NOMO-1 treated with DMSO at 0.1 percent for 48 hours (cell line): ENCODE measurements at regions not wholly inside any gene's neighbourhood (a gene's known extent, or its start where the extent isn't known, plus 50 kb on each side); places are given as distances from the start of the nearest gene placed in this dataset.
A peak's percentile ranks its signal among the peaks of the same experiment; 100 is the strongest.
"Not testable (repeated sequence)": the region's sequence is repeated elsewhere in the genome, so short reads cannot be mapped to it uniquely, and the experiment has no call there.

ENCODE experiments used
- DNase-seq: peaks from one replicate; lab custom pipeline; 2025; ENCODE audit not compliant: unreplicated experiment; lab: John Stamatoyannopoulos, UW

DNA sequence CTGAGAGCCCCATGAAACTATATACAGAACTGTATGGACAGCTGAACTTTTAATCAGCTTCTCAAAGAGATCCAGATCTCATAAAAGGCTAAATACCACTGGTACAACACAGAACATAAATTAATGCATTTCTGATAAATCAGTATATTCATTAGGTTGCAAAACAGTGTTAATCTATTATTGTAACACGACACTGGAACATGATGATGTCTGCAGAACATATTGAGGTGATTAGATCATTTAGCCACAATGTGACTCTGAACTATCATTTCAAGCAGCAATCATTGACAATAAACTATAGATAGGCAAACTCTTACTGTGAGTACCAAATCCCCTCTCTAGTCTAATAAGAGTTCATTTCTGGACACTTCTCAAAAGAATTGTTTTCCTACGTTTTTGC lies 50.3 kb downstream of the GASK1B start:
- no peak for DNase-seq

DNA sequence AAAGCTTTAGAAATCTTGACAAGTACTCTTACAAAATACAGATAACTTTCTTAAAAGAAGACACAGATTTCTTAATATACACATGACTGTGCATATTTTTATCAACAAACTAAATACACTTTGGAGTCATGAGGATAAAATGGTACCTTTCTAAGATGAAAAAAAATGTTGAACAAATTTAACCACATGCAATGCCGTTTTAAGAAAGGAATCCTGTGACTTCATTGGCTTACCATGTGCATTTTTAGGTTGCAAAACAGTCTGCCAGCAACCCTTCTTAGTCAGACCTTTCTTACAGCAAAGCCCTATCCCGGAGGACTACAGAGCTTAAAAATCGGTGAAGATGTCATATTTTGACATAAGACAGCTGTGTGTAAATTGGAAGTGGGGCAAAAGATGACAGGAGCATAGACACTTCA lies 51.7 kb downstream of the GASK1B start:
- DNase-seq = peak; percentile 30

DNA sequence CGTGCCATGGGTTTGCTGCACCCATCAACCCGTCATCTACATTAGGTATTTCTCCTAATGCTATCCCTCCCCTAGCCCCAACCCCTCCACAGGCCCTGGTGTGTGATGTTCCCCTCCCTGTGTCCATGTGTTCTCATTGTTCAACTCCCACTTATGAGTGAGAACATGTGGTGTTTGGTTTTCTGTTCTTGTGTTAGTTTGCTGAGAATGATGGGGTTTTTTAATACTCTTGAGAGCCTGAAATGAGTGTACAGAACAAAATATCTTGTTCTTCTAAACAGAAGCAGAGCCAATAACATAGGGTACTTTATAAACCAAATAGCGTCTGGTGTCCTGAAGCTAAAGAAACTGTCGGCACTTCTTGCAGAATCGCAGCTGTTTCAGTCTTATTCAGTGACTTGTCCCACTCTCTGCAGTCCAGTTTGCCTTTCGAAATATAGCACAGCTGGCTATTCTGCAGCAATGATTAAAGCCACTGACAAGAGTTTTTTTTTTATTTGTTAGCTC lies 52.1 kb downstream of the GASK1B start:
- DNase-seq = peak; percentile 21

DNA sequence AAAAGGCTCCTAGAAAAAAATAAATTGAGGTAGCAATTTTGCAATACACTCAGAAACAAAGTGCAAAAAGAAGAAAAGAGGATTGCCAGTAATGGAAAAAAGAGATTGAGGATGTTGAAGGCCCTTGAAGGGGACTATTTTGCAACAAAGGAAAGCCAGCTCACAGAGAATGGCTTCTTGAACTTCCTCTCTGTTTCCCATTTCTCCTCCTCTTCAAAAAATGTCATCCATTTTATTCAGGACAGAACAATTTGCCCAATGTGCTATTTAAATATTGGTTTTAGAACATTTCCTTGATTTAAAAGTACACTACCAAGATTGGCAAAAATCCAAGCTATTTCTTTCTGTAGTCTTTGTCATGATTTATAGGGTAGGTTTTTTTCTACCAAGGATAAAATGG lies 60.2 kb downstream of the GASK1B start:
- DNase-seq = peak; percentile 50

DNA sequence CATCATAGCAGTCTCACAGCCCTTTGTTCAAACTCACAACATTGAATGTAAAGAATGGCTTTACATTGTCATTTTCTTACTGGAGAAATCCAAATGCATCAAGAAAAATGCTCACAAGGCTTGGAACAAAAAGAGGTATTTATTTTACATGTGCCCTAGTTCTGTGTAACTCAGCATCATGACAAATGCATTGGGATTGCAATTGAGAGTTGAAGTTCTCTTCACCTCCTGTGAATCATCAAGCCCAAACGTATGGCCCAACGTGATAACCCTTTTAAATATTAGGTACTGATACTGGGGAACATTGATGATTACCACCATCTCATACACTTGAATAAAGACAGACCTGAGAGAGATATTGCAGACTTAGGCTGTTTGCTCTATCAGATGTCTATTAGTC lies 61.6 kb downstream of the GASK1B start:
- DNase-seq = no peak

DNA sequence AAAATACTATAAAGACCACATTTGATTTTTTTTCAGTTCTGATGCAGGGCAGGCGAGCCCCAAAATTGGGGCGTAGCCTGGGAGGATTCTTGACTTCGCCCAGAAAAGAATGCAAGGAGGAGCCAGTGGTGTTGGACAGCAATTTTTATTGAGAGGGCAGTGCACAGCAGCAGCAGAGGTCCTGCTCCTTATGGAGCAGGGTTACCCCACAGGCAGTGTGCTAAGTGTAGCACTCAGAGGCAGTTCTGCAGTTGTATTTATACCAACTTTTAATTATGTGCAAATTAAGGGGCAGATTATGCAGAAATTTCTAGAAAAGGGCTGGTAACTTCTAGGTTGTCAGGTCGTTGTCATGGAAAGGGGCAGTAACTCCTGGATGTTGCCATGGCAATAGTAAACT lies 69.9 kb downstream of the GASK1B start:
- no peak for DNase-seq

DNA sequence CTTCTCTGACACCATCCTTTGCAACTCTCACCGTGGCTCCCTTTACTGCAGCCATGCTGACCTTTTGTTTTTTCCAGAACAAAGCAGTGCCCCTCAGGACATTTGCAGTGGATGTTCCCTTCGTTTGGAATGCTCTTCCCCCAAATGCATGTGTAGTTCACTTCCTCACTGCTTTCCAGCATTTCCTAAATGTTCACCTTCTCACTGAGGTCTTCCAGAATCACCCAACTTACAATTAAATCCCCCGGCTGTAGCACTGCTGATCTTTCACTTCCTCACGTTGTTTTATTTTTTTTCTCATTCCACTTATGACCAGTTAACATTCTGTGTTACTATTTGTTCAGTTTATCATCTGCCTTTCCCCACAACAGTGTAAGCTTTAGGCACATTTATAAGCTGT lies 73.1 kb downstream of the GASK1B start:
- no peak for DNase-seq

DNA sequence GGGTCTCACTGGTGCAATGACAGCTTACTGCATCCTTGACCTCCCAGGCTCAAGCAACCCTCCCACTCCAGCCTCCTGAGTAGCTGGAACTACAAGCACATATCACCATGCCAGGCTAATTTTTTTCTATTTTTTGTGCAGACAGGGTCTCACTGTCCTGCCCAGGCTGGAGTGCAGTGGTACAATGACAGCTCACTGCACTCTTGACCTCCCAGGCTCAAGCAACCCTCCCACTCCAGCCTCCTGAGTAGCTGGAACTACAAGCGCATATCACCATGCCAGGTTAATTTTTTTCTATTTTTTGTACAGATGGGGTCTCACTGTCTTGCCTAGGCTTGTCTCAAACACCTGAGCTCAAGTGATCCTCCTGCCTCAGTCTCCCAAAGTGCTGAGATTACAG lies 74.0 kb downstream of the GASK1B start:
- DNase-seq = no peak

DNA sequence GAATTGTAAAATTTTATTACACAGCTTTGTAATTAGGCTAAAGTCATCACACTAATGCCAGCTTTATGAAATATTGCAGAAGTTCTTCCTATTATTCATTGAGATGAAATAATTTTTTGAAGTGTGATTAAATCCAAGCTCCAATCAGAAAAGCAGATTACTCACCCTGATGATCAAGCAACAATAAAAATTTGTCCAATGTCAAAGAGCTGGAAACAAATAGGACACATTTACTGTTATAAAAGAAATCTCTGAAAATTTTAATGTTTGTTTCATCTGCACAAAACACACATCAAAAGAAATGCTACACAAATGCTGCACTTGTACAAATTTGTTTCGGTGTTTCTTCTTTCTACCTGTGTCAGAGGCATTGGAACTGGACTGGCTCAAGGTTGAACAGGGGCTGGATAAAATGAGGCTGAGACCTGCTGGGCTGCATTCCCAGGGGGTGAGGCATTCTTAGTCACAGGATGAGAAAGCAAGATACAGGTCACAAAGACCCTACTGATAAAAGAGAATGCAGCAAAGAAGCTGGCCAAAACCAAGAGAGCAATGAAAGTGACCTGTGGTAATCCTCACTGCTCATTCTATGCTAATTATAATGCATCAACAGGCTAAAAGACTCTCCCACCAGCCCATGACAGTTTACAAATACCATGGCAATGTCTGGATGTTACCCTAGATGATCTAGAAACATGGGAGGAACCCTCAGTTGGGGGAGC lies 78.3 kb downstream of the GASK1B start:
- no peak for DNase-seq

DNA sequence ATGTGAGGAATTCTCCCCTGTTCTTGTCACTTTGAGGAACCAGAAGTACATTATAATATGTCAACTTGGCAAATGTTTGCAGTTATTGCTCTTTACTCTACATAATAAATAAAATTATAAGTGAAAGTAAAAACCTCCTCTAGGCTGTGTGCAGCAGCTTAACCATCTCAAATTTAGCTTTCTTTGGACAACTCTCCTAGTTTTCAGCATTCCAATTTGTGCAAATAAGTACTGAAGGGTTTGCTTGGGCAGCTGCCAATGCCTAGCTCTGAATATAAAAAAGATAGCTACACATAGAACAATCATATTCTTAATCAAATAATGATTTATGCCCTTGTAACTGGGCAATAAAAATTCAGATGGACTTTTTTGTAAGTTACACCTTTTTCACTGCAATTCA lies 82.5 kb downstream of the GASK1B start:
- no peak for DNase-seq

DNA sequence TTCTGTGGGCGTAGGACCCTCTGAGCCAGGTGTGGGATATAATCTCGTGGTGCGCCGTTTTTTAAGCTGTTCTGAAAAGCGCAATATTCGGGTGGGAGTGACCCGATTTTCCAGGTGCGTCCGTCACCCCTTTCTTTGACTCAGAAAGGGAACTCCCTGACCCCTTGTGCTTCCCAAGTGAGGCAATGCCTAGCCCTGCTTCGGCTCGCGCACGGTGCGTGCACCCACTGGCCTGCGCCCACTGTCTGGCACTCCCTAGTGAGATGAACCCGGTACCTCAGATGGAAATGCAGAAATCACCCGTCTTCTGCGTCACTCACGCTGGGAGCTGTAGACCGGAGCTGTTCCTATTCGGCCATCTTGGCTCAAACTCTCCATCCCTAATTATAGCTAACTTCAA lies 82.9 kb downstream of the GASK1B start:
- not testable (repeated sequence) for DNase-seq

DNA sequence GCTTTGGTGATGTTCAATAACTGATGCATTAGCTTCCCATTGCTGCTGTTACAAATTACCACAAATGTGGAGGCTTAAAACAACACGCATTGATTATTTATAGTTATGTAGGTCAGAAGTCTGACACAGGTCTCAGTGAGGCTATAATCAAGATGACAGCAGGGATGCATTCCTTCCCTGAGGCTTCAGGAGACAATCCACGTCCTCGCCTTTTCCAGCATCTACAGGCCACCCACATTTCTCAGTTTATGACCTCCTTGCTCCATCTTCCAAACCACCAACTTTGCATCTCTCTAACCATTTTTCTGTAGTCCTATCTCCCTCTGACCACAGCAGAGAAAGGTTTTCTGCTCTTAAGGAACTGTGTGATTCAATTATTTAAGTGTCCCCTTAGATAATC lies 92.5 kb downstream of the GASK1B start:
- DNase-seq = no peak

DNA sequence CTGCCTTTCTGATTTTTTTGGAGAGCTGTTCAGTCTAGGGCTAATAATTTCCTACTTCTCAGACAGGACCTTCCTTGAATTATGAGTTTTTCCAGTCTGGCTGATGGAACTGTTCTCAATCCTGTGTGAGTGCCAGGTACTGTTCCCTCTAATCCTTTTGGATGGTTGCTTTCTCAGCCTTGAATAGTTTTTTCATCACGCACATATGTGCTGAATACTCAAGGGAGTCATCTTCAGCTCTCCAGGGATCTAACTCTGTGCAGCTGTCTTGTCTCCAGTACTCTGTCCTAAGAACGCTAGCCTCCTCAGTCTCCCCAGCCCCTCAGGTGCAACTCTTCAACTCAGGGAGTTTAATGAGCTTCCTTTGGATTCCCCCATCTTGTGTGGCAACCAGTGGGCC lies 93.2 kb downstream of the GASK1B start:
- DNase-seq = no peak

DNA sequence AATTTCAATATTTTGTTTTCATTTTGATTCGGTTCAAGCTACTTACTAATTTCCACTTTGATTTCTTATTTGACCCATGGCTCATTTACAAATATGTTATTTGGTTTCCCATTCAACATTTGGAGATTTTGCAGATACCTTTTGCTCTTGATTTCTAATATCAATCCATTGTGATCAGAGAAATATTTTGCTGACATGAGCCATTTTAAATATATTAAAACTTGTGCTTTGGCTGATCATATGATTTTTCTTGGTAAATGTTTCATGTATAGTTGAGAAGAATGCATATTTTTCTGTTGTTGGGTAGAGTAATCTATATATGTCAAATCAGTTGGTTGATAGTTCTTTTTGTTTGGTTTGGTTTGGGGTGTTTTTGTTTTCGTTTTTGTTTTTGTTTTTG lies 95.0 kb downstream of the GASK1B start:
- no peak for DNase-seq

DNA sequence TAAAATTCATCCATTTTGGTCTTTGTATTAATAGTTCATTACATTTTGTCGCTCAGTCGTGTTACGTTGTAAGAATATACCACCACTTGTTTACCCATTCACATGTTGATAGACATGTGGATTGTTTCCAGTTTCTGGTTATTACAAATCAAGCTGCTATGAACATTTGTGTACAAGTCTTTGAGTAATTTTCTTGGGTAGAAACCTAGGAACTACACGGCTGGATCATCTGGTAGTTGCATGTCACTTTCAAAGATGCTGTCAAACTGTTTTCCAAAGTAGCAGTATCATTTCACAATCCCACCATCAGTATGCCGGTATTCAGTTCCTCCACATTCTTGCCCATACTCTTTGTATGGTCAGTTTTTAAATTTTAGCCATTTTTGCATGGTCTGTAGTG lies 98.0 kb downstream of the GASK1B start:
- no peak for DNase-seq

DNA sequence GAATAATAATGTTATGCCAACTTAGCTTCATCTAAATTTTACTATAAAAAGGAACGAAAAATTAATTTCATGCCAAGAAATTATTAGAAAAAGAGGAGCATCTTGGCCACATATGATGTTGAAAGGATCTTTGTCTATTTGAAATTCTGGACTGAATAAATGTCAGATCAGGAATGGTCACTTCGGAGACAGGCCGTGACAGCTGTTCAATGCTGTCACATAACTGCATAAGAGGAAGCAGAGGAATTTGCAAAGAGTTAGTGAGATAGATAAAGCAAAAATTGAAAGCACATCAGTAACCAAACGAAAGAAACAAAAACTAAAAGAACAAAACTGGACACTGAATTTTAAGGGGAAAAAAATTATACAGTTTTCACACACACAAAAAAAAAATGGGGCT lies 100.9 kb downstream of the GASK1B start:
- no peak for DNase-seq

DNA sequence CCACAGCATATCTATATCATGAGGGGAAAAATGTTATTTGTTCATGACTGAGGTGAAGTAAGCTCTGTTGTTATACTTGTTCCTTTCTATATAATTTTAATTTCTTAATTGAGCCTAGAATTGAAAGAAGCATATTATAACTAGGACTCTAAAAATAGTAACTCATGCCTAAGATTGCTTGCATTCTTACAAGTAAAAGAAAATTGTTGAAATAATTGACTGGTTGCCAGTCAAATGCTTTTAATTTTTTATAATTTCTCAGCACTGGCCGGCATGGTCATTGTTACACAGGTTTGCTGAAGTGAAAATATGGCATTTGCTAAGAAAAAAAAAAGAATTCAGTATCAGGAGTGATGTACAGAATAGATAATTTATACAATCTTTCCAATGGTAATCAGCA lies 104.8 kb downstream of the GASK1B start:
- DNase-seq = no peak

DNA sequence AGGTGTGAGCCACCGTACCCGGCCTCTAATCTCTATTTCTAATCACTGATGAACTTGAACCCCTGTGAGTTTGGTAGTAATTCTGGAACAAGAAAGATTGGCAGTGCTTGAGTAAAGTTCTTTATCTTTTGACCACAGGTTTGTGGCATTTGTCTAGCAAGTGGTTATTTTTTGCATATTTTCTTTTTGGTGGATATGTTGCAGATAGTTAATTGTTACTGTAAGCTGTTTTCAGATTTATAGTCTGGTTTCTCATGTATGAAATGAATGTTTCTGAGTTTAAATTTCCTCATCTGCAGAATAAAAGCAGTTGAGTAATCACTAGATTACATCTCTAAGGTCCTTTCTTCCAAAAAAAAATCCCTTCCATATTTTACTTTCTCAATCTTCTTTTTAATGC lies 105.2 kb downstream of the GASK1B start:
- no peak for DNase-seq

DNA sequence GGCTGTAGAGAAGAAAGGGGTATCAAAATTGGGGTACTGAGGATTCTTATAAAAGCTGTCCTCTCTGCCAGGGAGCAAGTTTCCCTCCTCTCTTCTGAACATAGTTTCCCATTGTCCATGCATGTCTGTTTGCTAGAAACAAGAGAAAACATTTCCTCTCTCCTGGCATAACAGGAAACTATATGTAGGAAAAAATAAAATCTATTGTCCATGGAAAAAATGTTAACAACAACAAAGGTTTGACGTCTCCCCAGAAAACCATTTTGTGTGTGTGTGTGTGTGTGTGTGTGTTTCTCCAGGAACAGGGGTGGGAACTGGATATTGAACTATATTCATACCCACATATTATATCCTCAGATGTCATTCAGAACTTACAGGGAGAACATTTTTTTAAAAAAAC lies 107.2 kb downstream of the GASK1B start:
- DNase-seq = no peak

DNA sequence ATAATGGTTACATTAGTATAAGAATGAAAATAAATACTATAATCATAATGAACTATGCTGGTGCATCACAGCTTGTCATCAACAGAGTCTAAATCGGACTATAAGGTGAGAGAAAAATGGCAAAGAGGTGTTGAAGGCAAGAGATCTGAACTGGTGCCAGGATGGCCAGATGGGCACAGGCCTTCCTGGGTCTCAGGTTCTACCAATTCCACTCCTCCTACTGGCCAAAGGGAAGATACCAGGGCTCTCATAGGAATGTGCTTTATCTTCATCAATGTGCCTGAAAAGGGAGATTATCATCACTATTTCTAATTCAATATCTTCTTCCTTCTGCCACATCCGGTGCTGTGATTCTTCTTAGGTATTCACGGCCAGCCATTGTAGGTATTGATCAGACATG lies 107.6 kb downstream of the GASK1B start:
- DNase-seq = no peak

DNA sequence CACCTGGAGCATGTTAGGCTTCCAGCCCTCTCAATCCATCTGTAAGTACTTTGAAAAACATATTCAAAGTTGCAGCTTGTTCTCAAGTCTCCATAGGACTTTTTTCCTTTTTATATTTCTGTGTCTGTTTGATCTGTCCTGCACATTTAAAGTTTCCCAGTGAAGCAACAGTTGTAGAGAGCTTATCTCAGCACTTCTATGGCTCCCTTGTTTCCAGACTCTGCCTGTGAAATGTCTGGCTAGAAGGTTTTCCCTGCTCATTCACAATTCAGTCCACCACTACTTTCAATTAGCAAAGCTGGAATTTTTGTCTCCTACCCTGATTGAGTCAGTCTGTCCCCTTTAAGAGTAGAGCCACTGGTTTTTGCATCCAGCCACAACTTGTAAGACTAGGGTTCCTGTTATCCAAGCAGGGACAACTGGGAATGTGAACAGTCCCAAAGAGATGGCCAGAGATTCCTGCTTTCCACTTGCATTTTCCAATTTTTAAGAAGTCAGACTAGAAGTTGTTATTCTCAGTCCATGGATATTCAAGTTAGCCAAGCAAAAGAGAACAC lies 116.1 kb downstream of the GASK1B start:
- DNase-seq = no peak

DNA sequence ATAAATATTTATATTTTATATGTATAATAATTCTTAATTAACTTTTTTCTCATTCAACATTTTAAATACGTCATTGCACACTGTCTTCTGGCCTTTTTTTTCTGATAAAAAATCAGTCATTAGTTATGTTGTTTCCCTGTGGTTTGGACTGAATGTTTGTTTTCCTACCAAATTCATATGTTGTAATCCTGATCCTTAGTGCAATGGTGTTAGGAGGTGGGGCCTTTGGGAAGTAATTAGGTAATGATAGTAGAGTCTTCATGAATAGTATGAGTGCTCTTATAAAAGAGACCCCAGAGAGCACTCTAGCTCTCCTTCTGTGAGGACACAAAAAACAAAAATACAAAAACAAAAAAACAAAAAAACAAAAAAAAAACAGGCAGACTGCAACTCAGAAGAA lies 117.2 kb downstream of the GASK1B start:
- DNase-seq = no peak

DNA sequence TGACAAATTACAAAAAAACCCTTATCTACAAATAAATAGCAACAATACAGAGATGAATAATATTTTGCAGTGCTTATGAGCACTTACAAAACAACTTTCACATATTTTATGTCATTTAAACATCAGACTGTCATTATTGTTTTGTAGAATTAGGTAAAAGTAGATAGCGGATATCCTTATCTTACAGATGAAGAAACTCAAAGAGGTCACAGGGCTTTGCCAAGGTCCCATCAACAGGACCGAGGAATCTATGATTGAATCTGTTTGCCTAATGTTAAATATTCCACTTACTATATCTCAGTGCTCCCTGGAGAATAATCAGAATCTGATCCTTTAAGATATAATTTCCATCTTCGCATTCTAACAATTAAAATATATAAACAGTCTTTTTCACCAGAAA lies 119.0 kb downstream of the GASK1B start:
- no peak for DNase-seq
